ENCODE measurements at regions not wholly inside any gene's neighbourhood (a gene's known extent, or its start where the extent isn't known, plus 50 kb on each side); places are given as distances from the start of the nearest gene placed in this dataset.

- intact Hi-C loops (cut with DNase I): no loop called here
- Histone ChIP-seq H3K36me3 (replicated peaks in 1 of 2; ENCODE audit: insufficient read depth in 1 of 2, low read depth in 2 of 2) (no peaks in the 10 kb centered on the region), H3K27me3 (no peaks in the 10 kb centered on the region), H3K9me3 (no peaks in the 10 kb centered on the region), H3K4me3 (no peak overlapping the region), H3K4me1 (peaks cover 29% of the 10 kb centered on the region), H3K27ac (no peak overlapping the region)
- no peak for ATAC-seq
- 90 to 92% methylated on average over 8 to 9 of the region's 9 CpGs for WGBS, 2 donors
- DNase-seq: no peak
- no peak for TF ChIP-seq POLR2A (IDR thresholded peaks at IDR 0.05)
- TF ChIP-seq CTCF (IDR thresholded peaks at IDR 0.05): no peak
Observed at GRCh38 chr16:50881956-50882355, 140.1 kb downstream of the CYLD start.

- intact Hi-C loops (cut with DNase I): no loop called here
- no peaks in the 10 kb centered on the region for H3K36me3 ChIP-seq (replicated peaks in 1 of 2; ENCODE audit: insufficient read depth in 1 of 2, low read depth in 2 of 2)
Observed at GRCh38 chr16:50881331-50881830, 139.5 kb downstream of the CYLD start.

GRCh38 chr16:50880926-50881325 is 139.0 kb downstream of the CYLD start:
- ATAC-seq (no peak), DNase-seq (no peak)
- Histone ChIP-seq H3K27ac (no peak overlapping the region), H3K9me3 (no peaks in the 10 kb centered on the region), H3K36me3 (replicated peaks in 1 of 2; ENCODE audit: insufficient read depth in 1 of 2, low read depth in 2 of 2) (no peaks in the 10 kb centered on the region), H3K27me3 (no peaks in the 10 kb centered on the region), H3K4me1 (peaks cover 29% of the 10 kb centered on the region), H3K4me3 (no peak overlapping the region)
- no peak for TF ChIP-seq CTCF (IDR thresholded peaks at IDR 0.05)
- no peak for TF ChIP-seq POLR2A (IDR thresholded peaks at IDR 0.05)
- 76 to 88% methylated on average over 3 of the region's 3 CpGs for WGBS, 2 donors
- intact Hi-C loops (cut with DNase I): no loop called here

More at GRCh38 chr16:50881331-50881830, 139.5 kb downstream of the CYLD start:
- Histone ChIP-seq H3K27me3 (no peaks in the 10 kb centered on the region), H3K4me1 (peaks cover 29% of the 10 kb centered on the region), H3K27ac (no peak overlapping the region), H3K9me3 (no peaks in the 10 kb centered on the region), H3K4me3 (no peak overlapping the region)
- no peak for TF ChIP-seq CTCF (IDR thresholded peaks at IDR 0.05)
- no peak for TF ChIP-seq POLR2A (IDR thresholded peaks at IDR 0.05)
- ATAC-seq: no peak
- 64 to 73% methylated on average over 7 of the region's 7 CpGs for WGBS, 2 donors
- no peak for DNase-seq

GRCh38 chr16:50879873-50880695 is 138.2 kb downstream of the CYLD start:
- H3K9me3 ChIP-seq: no peaks in the 10 kb centered on the region
- ATAC-seq: peak; percentile 59
- DNase-seq: peak; percentile 16 to 34 (median 23)
- 24 to 28% methylated on average over 13 to 24 of the region's 24 CpGs for WGBS, 2 donors
- H3K36me3 ChIP-seq (replicated peaks in 1 of 2; ENCODE audit: insufficient read depth in 1 of 2, low read depth in 2 of 2): no peaks in the 10 kb centered on the region
- no peak overlapping the region for H3K4me3 ChIP-seq
- no peaks in the 10 kb centered on the region for H3K27me3 ChIP-seq
- TF ChIP-seq CTCF (IDR thresholded peaks at IDR 0.05) (no peak), POLR2A (IDR thresholded peaks at IDR 0.05) (peak in 2 of 3 donors; percentile 19 to 37)
- H3K4me1 ChIP-seq: peaks cover 29% of the 10 kb centered on the region
- intact Hi-C loops (cut with DNase I): no loop called here
- H3K27ac ChIP-seq: peak overlapping the region in 2 of 4 donors; percentile 17 to 41
